HG02981 (cell line): ENCODE measurements at regions not wholly inside any gene's neighbourhood (a gene's known extent, or its start where the extent isn't known, plus 50 kb on each side); places are given as distances from the start of the nearest gene placed in this dataset.
"Not testable (repeated sequence)": the region's sequence is repeated elsewhere in the genome, so short reads cannot be mapped to it uniquely, and the experiment has no call there.

Experiments used
- ATAC-seq: cut with Tn5 transposase; IDR thresholded peaks from one replicate; pipeline ENCODE4 v1.9.1; 2021; ENCODE audit warnings: mild to moderate bottlenecking, moderate library complexity; ENCODE audit not compliant: unreplicated experiment

DNA sequence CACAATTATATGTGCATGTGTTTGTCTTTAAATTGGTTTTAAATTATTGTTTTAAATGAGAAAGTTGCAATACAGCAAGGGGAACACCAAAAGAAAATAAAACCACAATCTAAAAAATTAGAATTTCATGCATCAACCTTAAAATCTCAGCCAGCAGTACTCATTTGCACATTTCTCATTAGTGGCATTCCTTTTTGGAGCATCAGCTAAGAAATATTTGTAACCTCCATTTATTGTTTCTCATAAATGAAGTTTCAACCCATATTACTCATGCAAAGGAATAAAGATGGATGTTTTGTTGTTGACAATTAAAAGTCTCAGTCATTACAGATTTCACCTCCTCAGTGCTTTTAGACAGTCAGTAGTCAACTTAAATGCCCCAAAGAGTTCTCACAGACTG lies 160.1 kb downstream of the TBX15 start:
- no peak for ATAC-seq

- no peak for ATAC-seq
Observed at GRCh38 chr1:118827636-118828035, 160.5 kb downstream of the TBX15 start.

DNA sequence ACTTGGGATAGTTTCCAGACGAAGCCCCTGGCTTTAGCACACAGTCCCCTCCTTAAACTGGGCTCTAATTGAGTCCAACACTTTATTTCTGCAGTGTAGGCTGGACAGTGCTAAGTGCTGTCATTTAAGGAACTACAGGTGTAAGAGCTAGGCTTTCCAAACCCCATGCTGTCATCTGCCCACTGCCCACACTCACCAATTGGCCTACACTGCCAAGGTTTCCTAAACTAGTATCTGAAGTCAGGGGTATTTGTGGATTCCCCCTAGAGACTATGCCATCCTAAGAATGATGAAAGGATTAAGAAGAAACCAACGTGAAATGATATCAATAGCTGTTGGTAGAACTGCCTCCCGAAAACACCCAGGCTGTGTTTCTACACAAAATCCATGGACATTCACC lies 160.9 kb downstream of the TBX15 start:
- no peak for ATAC-seq

DNA sequence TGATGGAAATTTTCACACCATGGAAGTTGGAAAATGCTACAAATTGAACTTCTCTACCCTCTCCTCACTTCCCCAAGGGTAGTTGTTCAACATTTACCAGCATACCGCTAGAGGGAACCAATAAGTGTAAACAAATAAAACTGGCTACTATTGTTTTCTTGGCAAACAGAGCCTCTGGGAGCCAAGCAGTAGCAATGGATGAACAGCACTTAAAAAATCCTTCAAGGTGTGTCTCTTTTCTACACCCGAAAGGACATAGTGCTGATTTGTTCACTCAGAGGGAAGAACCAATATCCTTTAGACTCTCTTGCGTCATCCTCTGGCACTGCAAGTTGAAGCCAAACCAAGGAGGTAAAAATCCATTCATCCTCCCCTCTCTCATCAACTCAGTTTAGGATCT lies 161.5 kb downstream of the TBX15 start:
- ATAC-seq = no peak

DNA sequence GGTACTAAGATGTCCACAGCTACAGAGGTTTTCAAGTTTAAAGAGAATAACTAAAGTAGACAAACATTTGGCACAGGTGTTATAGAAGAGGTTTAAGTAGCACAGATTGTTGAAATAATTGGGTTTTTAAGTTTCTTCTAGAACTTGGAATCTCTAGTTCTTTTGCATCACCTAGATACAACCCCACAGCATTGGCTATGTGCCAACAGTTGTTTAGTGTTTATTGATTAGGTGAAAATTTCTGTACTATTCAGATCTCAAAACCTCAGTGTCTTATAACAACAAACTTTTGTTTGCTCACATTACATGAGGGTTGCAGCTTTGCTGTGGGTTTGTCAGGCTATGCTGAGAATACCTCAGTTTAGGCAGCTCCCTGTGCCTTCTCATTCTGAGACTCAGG lies 162.5 kb downstream of the TBX15 start:
- ATAC-seq = no peak

DNA sequence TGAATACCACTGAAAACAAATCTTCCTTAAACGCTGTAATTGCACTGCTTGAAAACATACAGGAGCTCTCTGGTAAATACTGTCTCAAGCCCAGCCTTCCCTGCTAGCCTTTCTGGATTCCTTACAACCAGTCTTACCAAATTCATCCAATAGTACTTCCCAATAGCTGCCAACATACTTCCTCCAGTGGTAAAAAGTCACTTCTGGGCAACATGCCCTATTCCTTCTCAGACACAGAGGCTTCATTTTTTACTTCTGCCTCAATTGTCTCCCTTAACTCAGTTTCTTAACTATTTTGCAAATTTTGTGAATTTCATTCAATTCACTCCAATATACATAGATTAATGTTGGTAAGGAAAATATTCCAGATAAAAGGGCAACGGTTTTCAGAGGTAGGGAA lies 166.3 kb downstream of the TBX15 start:
- ATAC-seq = no peak

DNA sequence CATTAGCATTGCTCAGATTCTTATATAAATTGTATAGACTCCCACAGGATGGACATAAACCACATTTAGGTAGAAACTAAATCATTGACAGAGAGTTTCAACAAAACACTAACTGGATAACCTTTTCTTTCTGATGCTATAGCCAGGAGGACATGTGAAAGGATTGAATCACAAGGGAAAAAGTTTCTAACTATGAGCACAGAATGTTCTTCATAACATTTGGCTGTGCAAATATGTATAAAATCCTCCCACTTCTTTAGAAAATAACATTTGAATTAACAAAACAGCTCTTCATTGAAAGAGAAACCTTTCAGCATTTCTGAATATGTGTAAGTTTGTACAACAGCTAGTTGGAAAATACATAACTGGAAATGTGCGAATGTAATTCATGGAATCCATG lies 167.3 kb downstream of the TBX15 start:
- no peak for ATAC-seq

DNA sequence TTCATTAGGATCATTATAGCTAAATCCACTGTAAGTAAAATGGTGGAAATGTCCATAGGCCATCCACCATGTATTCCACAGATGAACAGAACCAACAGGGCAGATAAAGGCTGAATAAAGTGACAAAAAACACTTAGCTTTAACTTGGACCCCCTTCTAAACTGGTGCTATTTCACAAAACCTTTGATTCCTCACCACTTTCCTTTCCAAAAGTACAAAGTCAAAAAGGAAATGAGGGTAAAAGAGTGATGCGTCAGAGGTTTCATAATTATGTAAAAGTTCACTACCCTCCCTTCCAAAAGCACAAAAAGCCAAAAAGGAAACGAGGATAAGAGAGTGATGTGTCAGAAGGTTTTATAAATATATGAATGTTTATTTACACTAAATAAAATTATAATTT lies 172.2 kb downstream of the TBX15 start:
- ATAC-seq = no peak

GRCh38 chr1:118812555-118812954 lies 175.6 kb downstream of the TBX15 start:
- ATAC-seq = no peak

- ATAC-seq = no peak
Observed at GRCh38 chr1:118811156-118811555, 177.0 kb downstream of the TBX15 start.

DNA sequence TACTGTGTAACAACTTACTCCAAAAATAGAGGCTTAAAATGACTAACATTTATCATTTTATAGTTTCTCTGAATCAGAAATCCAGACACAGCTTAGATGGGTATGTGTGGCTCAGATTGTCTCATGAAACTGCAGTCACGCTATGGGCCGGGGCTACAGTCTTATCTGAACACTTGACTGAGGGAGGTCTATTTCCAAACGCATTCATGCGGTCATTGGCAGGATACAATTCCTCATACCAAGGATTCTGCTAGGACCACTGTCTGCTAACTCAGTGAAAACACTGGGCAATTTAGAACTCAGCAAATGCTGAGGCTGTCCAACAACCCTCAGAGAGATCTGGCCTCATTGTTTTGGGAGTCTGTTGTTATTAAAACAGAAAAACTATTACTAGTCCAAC lies 178.6 kb downstream of the TBX15 start:
- no peak for ATAC-seq

DNA sequence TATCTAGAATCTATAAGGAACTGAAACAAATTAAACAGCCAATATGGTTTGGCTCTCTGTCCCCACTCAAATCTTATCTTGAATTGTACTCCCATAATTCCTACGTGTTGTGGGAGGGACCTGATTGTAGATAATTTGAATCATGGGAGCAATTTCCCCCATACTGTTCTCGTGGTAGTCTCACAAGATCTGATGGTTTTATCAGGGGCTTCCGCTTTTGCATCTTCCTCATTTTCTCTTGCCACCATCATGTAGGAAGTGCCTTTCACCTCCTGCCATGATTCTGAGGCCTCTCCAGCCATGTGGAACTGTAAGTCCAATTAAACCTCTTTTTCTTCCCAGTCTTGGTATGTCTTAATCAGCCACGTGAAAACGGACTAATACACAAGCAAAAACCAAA lies 185.0 kb downstream of the TBX15 start:
- not testable (repeated sequence) for ATAC-seq

GRCh38 chr1:118791094-118791691 lies 196.9 kb downstream of the TBX15 start:
- no peak for ATAC-seq

DNA sequence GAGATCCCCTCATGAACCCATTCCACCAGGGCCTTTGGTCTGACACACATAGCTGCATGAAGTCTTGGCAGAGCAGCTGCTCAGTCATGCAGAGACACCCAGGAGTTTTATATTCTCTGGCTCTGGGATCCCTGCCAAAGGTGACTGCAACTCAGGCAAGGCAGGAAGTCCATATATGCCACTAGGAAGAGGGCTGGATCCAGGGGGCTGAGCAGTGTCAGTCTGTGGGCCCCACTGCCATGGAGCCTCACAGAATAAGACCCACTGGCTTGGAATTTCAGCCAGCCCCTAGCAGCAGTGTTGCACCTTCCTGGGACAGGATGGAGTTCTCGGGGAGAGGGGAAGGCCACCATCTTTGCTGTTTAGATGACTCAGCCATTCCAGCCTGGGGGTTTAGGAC lies 199.7 kb downstream of the TBX15 start:
- no peak for ATAC-seq

DNA sequence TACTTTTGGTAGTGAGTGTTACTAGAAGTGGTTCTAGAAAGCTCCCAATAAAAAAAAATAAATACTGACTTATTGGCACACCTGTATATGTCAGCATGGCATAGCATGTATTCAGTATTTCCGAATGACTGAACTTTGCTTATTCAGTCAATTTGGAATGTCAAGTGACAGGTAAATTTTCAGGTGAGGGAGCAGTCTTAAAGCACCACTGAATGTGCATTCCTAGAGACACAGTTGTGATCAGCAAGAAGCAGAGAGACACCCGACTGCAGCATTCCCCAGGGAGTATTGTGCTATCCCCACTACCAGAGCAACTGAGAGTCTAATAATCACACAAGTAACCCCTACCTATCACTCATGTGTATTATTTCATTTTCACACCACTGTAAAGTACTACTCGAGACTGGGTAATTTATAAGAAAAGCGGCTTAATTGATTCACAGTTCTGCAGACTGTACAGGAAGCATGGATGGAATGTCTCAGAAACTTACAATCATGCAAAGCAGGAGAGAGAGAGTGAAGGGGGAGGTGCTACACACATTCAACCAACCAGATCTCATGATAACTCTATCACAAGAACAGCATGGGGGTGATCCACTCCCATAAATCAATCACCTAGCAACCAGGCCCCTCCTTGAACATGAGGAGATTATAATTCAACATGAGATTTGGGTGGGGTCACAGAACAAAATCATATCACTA lies 201.5 kb downstream of the TBX15 start:
- ATAC-seq = no peak

DNA sequence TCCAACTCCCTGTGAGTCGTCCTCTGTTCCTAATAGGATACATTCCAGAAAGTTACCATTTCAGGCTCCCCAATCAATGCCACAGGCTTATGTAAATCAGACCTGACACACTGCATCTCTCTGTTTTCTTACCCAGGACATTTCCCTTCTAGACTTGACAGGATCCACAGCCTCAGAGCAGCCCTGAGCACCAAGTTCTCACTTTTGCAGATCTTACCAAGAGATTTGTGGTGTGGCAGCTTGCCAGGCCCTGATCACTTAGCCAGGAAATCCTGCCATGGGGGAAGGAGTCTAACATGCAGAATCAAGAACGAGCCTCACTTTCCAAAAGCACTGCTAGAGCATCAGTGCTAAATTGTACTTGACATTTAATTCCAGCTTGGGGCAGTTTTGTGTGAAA lies 202.9 kb downstream of the TBX15 start:
- no peak for ATAC-seq

DNA sequence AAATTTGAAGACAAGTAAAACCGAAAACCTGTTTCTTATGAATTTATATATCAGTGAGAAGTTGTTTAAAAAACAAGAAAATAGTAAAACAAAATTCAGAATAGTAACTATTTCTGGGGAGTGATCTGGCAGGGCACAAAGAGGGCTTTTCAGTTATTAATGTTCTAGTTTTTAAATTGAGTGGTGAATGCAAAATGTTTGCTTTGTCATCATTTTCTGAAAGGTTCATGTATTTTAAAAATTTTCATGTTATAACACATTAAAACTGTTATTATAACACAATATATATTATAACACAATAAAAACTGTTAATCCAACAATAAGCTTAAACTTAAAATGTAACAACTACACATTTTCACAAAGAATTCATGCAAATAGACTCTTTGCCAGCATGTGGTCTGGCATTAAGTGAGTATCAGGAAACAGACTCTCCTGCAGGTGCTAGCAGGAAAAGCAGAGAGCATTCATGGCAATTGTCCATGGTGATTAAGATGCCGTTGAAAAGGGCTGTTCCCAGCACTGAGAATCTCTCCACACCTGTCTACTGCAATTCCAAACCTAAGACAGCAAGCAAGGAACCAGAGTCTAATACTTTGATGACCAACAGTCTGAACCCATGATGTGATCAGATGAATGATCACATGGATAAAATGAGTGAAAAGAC lies 204.9 kb downstream of the TBX15 start:
- no peak for ATAC-seq

GRCh38 chr1:118773656-118774055 lies 214.5 kb downstream of the TBX15 start:
- ATAC-seq = no peak

DNA sequence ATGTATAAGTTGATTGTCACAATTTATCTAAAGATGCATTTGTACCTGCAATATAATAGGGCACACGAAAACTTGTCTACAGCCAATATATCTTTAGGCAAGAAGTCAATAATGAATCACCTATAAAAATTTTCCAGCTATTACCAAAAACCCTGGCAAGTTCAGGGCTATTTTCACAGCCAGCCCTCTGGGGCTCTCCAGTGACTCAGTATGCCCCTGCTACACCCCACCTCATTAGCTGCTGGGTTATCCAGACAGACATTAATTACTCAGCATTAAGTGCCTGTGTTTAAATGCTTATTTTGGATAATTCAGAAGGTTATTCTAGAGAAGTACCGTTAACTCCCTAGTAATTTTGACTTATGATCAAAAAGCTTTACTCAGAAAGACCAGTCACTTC lies 220.2 kb downstream of the TBX15 start:
- ATAC-seq = no peak

- ATAC-seq = no peak
Observed at GRCh38 chr1:118753976-118754375, 234.2 kb downstream of the TBX15 start.

DNA sequence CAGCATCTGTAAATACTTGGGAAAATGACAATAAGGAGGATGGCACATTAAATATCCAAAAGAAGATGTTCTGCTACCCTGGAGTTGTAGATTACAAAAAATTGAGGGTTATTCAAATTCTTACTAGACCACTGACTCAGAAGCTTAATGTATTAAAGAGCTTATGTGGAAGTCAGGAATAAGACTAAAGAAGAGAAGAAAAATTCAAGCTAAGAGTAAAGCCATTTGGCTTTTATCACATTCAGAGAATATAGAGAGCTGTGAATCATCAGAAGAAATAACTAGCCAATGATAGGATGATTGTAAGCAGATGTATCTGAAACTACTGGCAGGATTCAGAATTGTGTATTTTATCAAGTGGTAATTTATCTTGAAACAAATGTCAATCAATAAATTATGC lies 237.0 kb downstream of the TBX15 start:
- no peak for ATAC-seq

- no peak for ATAC-seq
Observed at GRCh38 chr1:118744420-118744819, 243.7 kb downstream of the TBX15 start.
